Adrenal gland (tissue), 9 donors: ENCODE measurements at regions not wholly inside any gene's neighbourhood (a gene's known extent, or its start where the extent isn't known, plus 50 kb on each side); places are given as distances from the start of the nearest gene placed in this dataset.

Source experiments
- DNase-seq, 7 donors: peaks; one replicate each; pipeline ENCODE4 v3.0.0-alpha.2; 2019 to 2020
- H3K27ac ChIP-seq, 5 donors: fragments of 200-600 bp; sonication (generic) in 4 of 5; 1 replicate in 3 of 5; 2 replicates in 2 of 5; pipeline versions ENCODE4 v1.5.1 to v1.8.0; 2016 to 2020; ENCODE audit warnings: mild to moderate bottlenecking in 1 of 5
- H3K27me3 ChIP-seq: fragments of 200-600 bp; 2 replicates; pipeline ENCODE4 v1.8.0; 2021
- H3K36me3 ChIP-seq, 2 donors: fragments of 200-600 bp; replicated peaks in 1 of 2; 1 replicate in 1 of 2; 2 replicates in 1 of 2; pipeline versions ENCODE4 v1.5.1 to v1.8.0; 2018 to 2022
- H3K4me1 ChIP-seq, 2 donors: fragments of 200-600 bp; replicated peaks in 1 of 2; 1 replicate in 1 of 2; 2 replicates in 1 of 2; pipeline versions ENCODE4 v1.5.1 to v1.8.0; 2018 to 2021
- H3K4me3 ChIP-seq, 4 donors: fragments of 200-600 bp; sonication (generic) in 3 of 4; one replicate each; pipeline ENCODE4 v1.5.1; 2016 to 2018
- H3K9me3 ChIP-seq, 3 donors: fragments of 200-600 bp; sonication (generic) in 1 of 3; replicated peaks in 1 of 3; 1 replicate in 2 of 3; 2 replicates in 1 of 3; pipeline versions ENCODE4 v1.5.1 to v1.8.0; 2016 to 2021
- POLR2A ChIP-seq, 2 donors: fragments of 450-650 bp; IDR thresholded peaks; one replicate each; pipeline ENCODE4 v1.6.1; 2017; ENCODE audit warnings: antibody characterized with exemption in 2 of 2, mild to moderate bottlenecking in 2 of 2, moderate library complexity in 1 of 2
- WGBS, 4 donors: extraction: QIAGEN DNeasy Blood & Tissue Kit in 2 of 4; methylation state at CpG; one replicate each; pipeline versions ENCODE4 v1.1.5 to v1.1.7; 2013 to 2017; 5-methylcytosine and 5-hydroxymethylcytosine counted together
- intact Hi-C, 2 donors: fragments of 100-400 bp; cut with DNase I; formaldehyde crosslinking; loops; one replicate each; pipeline versions ENCODE4 v1.14.1 to v1.15.0; 2022 to 2023
- TF ChIP-seq, protein P1 (sequence below), 6 experiments: fragments of 450-650 bp in 4 of 6; fragments of 200-600 bp in 2 of 6; sonication (generic) in 1 of 6; IDR thresholded peaks; 1 replicate in 5 of 6; 2 replicates in 1 of 6; pipeline versions ENCODE4 v1.5.1 to v1.8.0; 2016 to 2021; ENCODE audit warnings: antibody characterized with exemption in 6 of 6, mild to moderate bottlenecking in 2 of 6, moderate library complexity in 1 of 6
- donor health status: healthy with polysubstance abuse.
- donor health status: Bipolar disorder and iron deficiency.
- donor health status: DM: yes; HTN: yes; CAD: no.
- donor health status: DM: no; HTN: no; CAD: no.
- donor health status: DM: no; HTN: no; CAD: no.

DNA sequence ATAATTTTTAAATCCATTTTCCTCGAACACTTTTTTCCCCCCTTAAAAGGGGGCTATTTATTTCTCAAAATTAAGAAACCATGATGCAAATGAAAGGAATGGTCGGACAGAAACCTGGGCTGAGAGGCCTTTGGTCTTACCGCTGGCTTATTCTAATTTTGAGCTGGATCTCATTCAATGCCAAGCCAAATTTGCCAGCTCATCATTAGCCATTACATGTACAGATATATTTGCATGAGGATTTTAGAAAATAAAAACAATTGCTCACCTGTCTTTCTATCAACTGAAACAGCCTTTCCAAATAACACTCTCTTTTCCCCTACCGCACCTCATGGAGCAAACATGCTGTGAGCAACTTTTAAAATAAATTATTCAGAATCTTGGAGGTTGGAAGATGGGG is 219.5 kb upstream of the DTNBP1 start:
- H3K4me3 ChIP-seq = no peak overlapping the region
- 43 to 58% (median 48%) methylated on average over 4 of the region's 4 CpGs for WGBS, 4 donors
- intact Hi-C loops = no loop called here

DNA sequence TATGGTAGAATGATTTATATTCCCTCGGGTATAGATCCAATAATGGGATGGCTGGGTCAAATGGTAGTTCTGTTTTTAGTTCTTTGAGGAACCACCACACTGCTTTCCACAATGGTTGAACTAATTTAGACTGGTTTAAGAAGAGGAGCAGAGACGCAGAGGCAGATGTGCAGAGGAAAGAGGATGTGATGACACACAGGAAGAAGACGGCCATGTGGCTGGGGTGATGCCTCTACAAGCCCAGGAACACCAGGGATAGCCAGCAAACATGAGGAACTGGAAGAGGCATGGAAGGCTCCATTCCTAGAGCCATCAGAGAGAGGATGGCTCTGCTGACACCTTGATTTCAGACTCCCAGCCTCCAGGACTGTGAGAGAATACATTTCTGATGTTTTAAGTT is 218.3 kb upstream of the DTNBP1 start:
- Histone ChIP-seq H3K36me3 (no peaks in the 10 kb centered on the region), H3K4me3 (no peak overlapping the region), H3K4me1 (peaks cover 0 to 7% of the 10 kb centered on the region in 2 donors), H3K9me3 (no peaks in the 10 kb centered on the region), H3K27ac (no peak overlapping the region), H3K27me3 (no peaks in the 10 kb centered on the region)
- 61 to 75% (median 69%) methylated on average over 3 of the region's 3 CpGs for WGBS, 4 donors
- TF ChIP-seq POLR2A (IDR thresholded peaks at IDR 0.05) = no peak
- TF ChIP-seq, protein P1, sequence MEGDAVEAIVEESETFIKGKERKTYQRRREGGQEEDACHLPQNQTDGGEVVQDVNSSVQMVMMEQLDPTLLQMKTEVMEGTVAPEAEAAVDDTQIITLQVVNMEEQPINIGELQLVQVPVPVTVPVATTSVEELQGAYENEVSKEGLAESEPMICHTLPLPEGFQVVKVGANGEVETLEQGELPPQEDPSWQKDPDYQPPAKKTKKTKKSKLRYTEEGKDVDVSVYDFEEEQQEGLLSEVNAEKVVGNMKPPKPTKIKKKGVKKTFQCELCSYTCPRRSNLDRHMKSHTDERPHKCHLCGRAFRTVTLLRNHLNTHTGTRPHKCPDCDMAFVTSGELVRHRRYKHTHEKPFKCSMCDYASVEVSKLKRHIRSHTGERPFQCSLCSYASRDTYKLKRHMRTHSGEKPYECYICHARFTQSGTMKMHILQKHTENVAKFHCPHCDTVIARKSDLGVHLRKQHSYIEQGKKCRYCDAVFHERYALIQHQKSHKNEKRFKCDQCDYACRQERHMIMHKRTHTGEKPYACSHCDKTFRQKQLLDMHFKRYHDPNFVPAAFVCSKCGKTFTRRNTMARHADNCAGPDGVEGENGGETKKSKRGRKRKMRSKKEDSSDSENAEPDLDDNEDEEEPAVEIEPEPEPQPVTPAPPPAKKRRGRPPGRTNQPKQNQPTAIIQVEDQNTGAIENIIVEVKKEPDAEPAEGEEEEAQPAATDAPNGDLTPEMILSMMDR (IDR thresholded peaks at IDR 0.05) = no peak
- intact Hi-C loops = no loop called here
- DNase-seq = peak in 5 of 7 donors; percentile 28 to 59 (median 45)

More for the DNA sequence above, 219.5 kb upstream of the DTNBP1 start:
- H3K4me1 ChIP-seq = peaks cover 0 to 7% of the 10 kb centered on the region in 2 donors
- H3K27me3 ChIP-seq = no peaks in the 10 kb centered on the region
- no peak overlapping the region for H3K27ac ChIP-seq
- H3K9me3 ChIP-seq = no peaks in the 10 kb centered on the region
- no peaks in the 10 kb centered on the region for H3K36me3 ChIP-seq
- DNase-seq = no peak
- TF ChIP-seq POLR2A (IDR thresholded peaks at IDR 0.05) = no peak

DNA sequence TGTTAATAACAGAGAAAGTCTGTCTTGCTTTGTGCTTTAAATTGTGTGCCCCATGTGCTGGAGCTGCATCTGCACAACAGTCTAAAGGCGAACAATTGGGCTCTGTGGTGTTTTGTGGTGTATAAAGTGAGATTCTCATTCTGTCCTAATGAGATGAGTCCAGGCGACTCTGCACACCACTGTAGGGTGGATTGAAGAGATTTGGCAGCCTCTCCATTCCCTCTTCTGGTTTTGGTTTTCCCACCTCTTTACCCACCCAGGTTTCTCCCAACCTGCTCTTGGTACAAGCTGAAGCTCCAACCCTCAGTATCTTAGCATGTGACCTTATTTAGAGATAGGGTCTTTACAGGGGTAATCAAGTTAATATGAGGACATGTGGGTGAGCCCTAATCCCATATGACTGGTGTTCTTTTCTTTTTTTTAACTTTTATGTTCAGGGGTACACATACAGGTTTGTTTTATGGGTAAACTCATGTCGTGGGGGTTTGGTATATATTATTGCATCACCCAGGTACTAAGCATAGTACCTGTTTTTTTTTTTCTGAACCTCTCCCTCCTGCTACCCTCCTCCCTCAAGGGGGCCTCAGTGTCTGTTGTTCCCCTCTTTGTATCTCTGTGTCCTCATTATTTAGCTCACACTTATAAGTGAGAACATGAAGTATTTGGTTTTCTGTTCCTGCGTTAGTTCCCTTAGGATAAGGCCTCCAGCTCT is 217.6 kb upstream of the DTNBP1 start:
- WGBS, 4 donors = 78 to 88% (median 84%) methylated on average over 4 of the region's 4 CpGs
- H3K27me3 ChIP-seq = no peaks in the 10 kb centered on the region
- TF ChIP-seq POLR2A (IDR thresholded peaks at IDR 0.05) = no peak
- TF ChIP-seq, protein P1 (IDR thresholded peaks at IDR 0.05) = no peak
- peaks cover 0 to 7% of the 10 kb centered on the region in 2 donors for H3K4me1 ChIP-seq
- no peak overlapping the region for H3K27ac ChIP-seq
- intact Hi-C loops = no loop called here
- H3K4me3 ChIP-seq = no peak overlapping the region
- H3K36me3 ChIP-seq = no peaks in the 10 kb centered on the region
- DNase-seq = no peak
- H3K9me3 ChIP-seq = no peaks in the 10 kb centered on the region

DNA sequence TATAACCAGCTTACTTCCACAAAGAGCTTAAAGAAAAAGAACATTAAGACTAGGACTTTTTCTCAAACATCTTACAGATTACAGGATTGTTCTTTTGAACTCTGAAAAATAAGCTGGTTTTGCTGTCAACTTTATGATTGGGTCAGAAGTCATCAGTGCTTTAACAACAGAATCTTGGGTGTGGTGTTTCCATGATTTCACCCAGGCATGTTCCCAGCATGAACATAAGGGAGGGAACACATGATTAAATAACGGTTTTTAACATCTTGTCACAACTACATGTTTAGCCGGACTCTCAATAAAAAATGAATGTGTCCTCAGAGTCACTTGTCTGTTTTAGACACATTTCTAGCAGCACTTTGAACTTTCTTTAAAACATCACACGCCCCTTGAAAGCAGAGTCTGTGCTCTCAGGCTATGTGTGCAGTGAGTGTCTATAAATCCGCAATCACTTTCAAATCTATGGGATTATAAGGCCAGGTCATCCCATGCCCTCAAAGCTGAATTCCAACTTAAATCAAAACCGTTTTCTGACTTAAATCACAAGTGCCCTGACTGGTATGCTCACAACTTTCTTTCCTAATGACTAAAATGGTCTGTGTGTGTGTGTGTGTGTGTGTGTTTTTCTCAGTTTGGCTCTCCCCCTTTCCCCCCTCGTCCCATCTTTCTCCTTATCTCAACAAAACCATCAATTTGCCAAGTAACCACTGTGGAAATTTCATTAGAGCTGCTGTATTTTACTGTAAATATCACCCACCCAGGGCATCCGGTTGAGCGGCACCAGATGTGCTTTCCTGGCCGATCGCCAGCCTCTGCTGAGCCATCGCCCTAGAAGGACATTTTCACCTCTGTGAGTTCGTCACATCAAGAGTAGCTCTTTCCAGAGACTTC is 216.8 kb upstream of the DTNBP1 start:
- peaks cover 0 to 7% of the 10 kb centered on the region in 2 donors for H3K4me1 ChIP-seq
- intact Hi-C loops = no loop called here
- TF ChIP-seq POLR2A (IDR thresholded peaks at IDR 0.05) = no peak
- TF ChIP-seq, protein P1 (IDR thresholded peaks at IDR 0.05) = no peak
- no peak overlapping the region for H3K27ac ChIP-seq
- no peaks in the 10 kb centered on the region for H3K9me3 ChIP-seq
- H3K27me3 ChIP-seq = no peaks in the 10 kb centered on the region
- H3K4me3 ChIP-seq = no peak overlapping the region
- WGBS, 4 donors = 25 to 33% (median 30%) methylated on average over 12 of the region's 12 CpGs
- peak; percentile 57 to 92 (median 77) for DNase-seq
- H3K36me3 ChIP-seq = no peaks in the 10 kb centered on the region
